ENCODE measurements at regions not wholly inside any gene's neighbourhood (a gene's known extent, or its start where the extent isn't known, plus 50 kb on each side); places are given as distances from the start of the nearest gene placed in this dataset.

GRCh38 chr10:52455098-52455497, 141.0 kb downstream of the DKK1 start:
- FAIRE-seq (no peak), DNase-seq (no peak)
- intact Hi-C loops (cut with DNase I), result no loop called here
- Histone ChIP-seq H3K9me3 (ENCODE audit: control insufficient read depth in 2 of 3, insufficient read depth in 1 of 3, low read length in 3 of 3) (no peaks in the 10 kb centered on the region), H3K27ac (ENCODE audit: low read depth in 2 of 2, low read length in 2 of 2) (no peak overlapping the region), H3K36me3 (ENCODE audit: control insufficient read depth in 2 of 3, insufficient read depth in 3 of 3, low read length in 3 of 3) (no peaks in the 10 kb centered on the region), H3K27me3 (ENCODE audit: control insufficient read depth, insufficient read depth, low read length) (no peaks in the 10 kb centered on the region), H3K9ac (ENCODE audit: low read length in 3 of 3) (no peak overlapping the region), H3K4me1 (ENCODE audit: control insufficient read depth in 2 of 3, insufficient read depth in 2 of 3, low read depth in 1 of 3, low read length in 3 of 3) (no peaks in the 10 kb centered on the region), H3K4me3 (ENCODE audit: low read length in 3 of 3) (no peak overlapping the region)
- TF ChIP-seq, protein P1, sequence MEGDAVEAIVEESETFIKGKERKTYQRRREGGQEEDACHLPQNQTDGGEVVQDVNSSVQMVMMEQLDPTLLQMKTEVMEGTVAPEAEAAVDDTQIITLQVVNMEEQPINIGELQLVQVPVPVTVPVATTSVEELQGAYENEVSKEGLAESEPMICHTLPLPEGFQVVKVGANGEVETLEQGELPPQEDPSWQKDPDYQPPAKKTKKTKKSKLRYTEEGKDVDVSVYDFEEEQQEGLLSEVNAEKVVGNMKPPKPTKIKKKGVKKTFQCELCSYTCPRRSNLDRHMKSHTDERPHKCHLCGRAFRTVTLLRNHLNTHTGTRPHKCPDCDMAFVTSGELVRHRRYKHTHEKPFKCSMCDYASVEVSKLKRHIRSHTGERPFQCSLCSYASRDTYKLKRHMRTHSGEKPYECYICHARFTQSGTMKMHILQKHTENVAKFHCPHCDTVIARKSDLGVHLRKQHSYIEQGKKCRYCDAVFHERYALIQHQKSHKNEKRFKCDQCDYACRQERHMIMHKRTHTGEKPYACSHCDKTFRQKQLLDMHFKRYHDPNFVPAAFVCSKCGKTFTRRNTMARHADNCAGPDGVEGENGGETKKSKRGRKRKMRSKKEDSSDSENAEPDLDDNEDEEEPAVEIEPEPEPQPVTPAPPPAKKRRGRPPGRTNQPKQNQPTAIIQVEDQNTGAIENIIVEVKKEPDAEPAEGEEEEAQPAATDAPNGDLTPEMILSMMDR (IDR thresholded peaks at IDR 0.05; ENCODE audit: borderline replicate concordance, extremely low read depth, insufficient read depth), result no peak

GRCh38 chr10:52459097-52459496, 145.0 kb downstream of the DKK1 start:
- Histone ChIP-seq H3K4me1 (ENCODE audit: control insufficient read depth in 2 of 3, insufficient read depth in 2 of 3, low read depth in 1 of 3, low read length in 3 of 3) (no peaks in the 10 kb centered on the region), H3K4me3 (ENCODE audit: low read length in 3 of 3) (no peak overlapping the region), H3K27me3 (ENCODE audit: control insufficient read depth, insufficient read depth, low read length) (no peaks in the 10 kb centered on the region), H3K36me3 (ENCODE audit: control insufficient read depth in 2 of 3, insufficient read depth in 3 of 3, low read length in 3 of 3) (no peaks in the 10 kb centered on the region), H3K27ac (ENCODE audit: low read depth in 2 of 2, low read length in 2 of 2) (no peak overlapping the region), H3K9me3 (ENCODE audit: control insufficient read depth in 2 of 3, insufficient read depth in 1 of 3, low read length in 3 of 3) (no peaks in the 10 kb centered on the region), H3K9ac (ENCODE audit: low read length in 3 of 3) (no peak overlapping the region)
- no peak for DNase-seq
- no peak for FAIRE-seq
- TF ChIP-seq, protein P1 (IDR thresholded peaks at IDR 0.05; ENCODE audit: borderline replicate concordance, extremely low read depth, insufficient read depth), result no peak
- intact Hi-C loops (cut with DNase I), result no loop called here

GRCh38 chr10:52463826-52464225, 149.7 kb downstream of the DKK1 start:
- TF ChIP-seq, protein P1 (IDR thresholded peaks at IDR 0.05; ENCODE audit: borderline replicate concordance, extremely low read depth, insufficient read depth), result no peak
- FAIRE-seq, result no peak
- intact Hi-C loops (cut with DNase I), result no loop called here
- H3K36me3 ChIP-seq (ENCODE audit: control insufficient read depth in 2 of 3, insufficient read depth in 3 of 3, low read length in 3 of 3), result no peaks in the 10 kb centered on the region
- H3K4me3 ChIP-seq (ENCODE audit: low read length in 3 of 3), result no peak overlapping the region
- no peaks in the 10 kb centered on the region for H3K9me3 ChIP-seq (ENCODE audit: control insufficient read depth in 2 of 3, insufficient read depth in 1 of 3, low read length in 3 of 3)
- no peaks in the 10 kb centered on the region for H3K27me3 ChIP-seq (ENCODE audit: control insufficient read depth, insufficient read depth, low read length)
- no peak overlapping the region for H3K27ac ChIP-seq (ENCODE audit: low read depth in 2 of 2, low read length in 2 of 2)
- H3K4me1 ChIP-seq (ENCODE audit: control insufficient read depth in 2 of 3, insufficient read depth in 2 of 3, low read depth in 1 of 3, low read length in 3 of 3), result no peaks in the 10 kb centered on the region
- H3K9ac ChIP-seq (ENCODE audit: low read length in 3 of 3), result no peak overlapping the region
- no peak for DNase-seq
